Esophagus squamous epithelium (tissue), 4 donors: ENCODE measurements at regions not wholly inside any gene's neighbourhood (a gene's known extent, or its start where the extent isn't known, plus 50 kb on each side); places are given as distances from the start of the nearest gene placed in this dataset.

Experiments used
- POLR2A ChIP-seq, 4 donors: fragments of 450-650 bp; IDR thresholded peaks; one replicate each; pipeline ENCODE4 v1.6.1; 2017; ENCODE audit warnings: antibody characterized with exemption in 4 of 4, mild to moderate bottlenecking in 4 of 4, moderate library complexity in 3 of 4
- TF ChIP-seq, protein P1 (sequence below), 6 experiments: fragments of 450-650 bp in 4 of 6; fragments of 200-600 bp in 2 of 6; sonication (generic) in 2 of 6; IDR thresholded peaks; one replicate each; pipeline ENCODE4 v1.5.1; 2016 to 2019; ENCODE audit warnings: antibody characterized with exemption in 6 of 6, mild to moderate bottlenecking in 4 of 6, moderate library complexity in 4 of 6

DNA sequence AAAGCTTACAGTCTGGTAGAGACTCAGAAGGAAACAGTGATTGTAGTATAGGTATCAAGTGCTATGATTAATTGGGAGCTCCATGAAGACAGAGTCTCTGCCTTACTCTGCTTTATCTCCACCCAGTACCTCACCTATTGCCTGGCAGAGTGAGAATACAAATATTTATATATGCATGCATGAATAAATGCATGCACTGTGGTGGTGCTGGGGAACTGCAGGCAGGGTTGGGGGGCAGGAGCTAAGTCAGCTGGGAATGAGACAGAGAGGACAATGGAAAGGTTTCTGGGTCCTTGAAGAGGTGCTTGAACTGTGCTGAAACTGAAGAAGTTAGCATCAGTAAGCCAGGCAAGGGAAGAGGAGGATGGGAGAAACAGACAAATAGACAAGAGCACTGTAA lies 80.8 kb upstream of the PPP2R2B start:
- TF ChIP-seq POLR2A (IDR thresholded peaks at IDR 0.05): no peak
- TF ChIP-seq, protein P1, sequence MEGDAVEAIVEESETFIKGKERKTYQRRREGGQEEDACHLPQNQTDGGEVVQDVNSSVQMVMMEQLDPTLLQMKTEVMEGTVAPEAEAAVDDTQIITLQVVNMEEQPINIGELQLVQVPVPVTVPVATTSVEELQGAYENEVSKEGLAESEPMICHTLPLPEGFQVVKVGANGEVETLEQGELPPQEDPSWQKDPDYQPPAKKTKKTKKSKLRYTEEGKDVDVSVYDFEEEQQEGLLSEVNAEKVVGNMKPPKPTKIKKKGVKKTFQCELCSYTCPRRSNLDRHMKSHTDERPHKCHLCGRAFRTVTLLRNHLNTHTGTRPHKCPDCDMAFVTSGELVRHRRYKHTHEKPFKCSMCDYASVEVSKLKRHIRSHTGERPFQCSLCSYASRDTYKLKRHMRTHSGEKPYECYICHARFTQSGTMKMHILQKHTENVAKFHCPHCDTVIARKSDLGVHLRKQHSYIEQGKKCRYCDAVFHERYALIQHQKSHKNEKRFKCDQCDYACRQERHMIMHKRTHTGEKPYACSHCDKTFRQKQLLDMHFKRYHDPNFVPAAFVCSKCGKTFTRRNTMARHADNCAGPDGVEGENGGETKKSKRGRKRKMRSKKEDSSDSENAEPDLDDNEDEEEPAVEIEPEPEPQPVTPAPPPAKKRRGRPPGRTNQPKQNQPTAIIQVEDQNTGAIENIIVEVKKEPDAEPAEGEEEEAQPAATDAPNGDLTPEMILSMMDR (IDR thresholded peaks at IDR 0.05): no peak
